Fibroblast of peridontal ligament (primary cell): ENCODE measurements at regions not wholly inside any gene's neighbourhood (a gene's known extent, or its start where the extent isn't known, plus 50 kb on each side); places are given as distances from the start of the nearest gene placed in this dataset.
"Not testable (repeated sequence)": the region's sequence is repeated elsewhere in the genome, so short reads cannot be mapped to it uniquely, and the experiment has no call there.

Experiments
- DNase-seq: peaks from one replicate; pipeline ENCODE4 v3.0.0-alpha.2; 2010; ENCODE audit errors: extremely low read depth

DNA sequence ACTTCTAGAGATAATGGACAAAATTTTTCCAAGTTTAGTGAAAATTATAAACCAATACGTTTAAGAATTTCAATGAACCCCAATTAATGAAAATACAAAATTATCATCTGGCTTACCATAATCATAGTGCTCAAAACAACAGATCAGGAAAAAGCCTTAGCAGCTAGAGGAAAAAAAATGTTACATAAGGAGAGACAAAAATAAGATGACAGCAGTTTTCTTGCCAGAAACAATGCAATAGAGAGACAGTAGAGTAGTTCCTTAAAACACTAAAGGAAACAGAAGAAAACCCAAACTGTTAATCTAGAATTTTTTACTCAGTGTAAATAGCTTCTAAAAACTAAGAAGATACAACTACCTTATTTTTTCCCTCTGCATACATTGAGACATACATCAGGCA, 341.7 kb upstream of the CHORDC1 start:
- no peak for DNase-seq

GRCh38 chr11:90558328-90558865, 335.5 kb upstream of the CHORDC1 start:
- DNase-seq, result no peak

- no peak for DNase-seq
Measured at GRCh38 chr11:90556606-90557005, 333.8 kb upstream of the CHORDC1 start.

DNA sequence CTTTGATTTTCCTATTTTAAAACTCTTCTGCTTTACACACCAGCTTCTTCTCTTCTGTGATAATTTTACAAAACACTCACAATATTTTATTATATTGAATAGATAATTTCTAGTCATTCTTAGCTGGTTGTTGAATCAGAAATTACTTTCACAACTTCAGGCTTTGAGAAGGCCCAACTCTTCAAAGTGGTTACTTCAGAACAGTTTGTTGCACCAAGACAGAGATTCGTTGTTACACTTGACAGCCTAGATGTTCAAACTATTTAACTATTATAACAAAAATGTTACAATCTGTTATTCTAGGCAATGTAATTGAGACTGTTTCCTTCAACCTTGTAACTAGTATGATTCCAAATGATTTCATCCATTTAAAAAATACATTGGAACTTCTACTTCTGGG, 333.2 kb upstream of the CHORDC1 start:
- DNase-seq, result no peak

DNA sequence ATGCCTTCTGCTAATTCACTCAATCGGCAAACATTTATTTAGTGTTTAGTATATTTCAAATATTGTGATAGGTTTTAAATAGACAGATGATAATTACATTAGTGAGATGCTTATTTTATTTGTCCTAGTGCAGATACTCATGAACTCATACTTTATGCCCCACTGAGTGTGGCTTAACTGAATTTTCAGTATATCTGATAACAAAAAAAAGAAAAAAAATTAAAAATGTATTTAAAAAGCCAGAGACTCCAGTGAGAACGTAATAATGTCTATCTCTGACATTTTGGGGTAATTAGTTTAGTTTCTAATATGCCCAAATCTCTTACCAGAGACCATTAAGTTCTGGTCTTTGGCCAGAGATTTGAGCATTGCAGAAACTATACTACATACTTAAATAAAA, 332.6 kb upstream of the CHORDC1 start:
- DNase-seq, result no peak

- DNase-seq, result no peak
Measured at GRCh38 chr11:90542092-90542491, 319.2 kb upstream of the CHORDC1 start.

DNA sequence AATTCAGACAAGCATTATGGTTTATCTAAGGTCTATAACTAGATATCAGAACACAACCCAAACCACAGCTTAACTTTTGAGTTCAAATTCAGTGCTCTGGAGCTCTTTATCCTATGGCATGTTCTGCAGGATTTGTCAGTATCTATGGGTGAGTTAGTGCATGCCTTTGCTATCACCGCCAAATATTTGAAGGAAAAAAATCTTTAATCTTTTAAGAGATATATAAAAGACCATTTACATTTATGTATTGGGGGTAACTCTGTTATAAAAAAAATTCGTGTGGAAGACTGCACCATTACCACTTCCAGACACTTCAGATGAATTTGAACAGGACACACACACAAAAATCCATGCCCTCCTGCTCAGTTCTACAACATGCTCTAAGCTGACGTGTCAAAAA, 313.5 kb upstream of the CHORDC1 start:
- no peak for DNase-seq

GRCh38 chr11:90532125-90532524, 309.3 kb upstream of the CHORDC1 start:
- DNase-seq, result no peak

DNA sequence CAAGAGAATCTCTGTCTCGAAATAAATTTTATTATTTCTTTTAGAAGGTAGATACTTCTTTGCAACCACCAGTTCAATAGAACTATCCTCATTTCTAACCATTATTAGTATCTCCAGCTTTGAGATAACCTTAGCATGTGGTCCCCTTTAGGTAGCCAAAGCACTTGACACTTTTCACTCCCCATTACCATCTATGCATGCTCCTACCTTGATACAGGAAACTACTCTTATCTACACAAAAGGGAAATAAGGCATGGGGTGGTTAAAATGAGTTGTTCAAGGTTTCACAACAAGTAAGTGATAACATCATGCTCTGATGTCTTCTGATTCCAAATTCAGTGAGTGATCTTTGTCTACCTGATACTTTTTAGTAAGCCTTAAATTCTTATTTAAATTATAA, 308.2 kb upstream of the CHORDC1 start:
- DNase-seq, result no peak

- no peak for DNase-seq
Measured at GRCh38 chr11:90525962-90526361, 303.1 kb upstream of the CHORDC1 start.

DNA sequence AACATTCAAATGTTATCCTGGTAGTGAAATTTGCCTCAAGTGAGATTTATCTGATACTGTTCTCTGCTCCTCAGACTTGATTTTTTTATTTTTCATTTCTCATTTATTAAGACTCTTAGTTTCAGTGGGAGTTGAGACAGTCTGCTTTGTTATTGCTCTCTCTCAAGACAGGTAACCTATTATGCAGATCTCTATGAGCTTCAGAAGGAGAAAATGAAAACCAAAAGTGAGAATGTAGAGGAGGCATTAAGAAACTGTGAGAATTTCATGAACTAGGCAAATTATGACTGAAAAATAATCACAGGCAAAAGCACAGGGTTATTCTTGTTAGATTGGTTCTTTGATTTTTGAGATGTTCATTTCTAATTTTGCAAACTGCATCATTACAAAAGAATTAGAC, 290.0 kb upstream of the CHORDC1 start:
- no peak for DNase-seq

GRCh38 chr11:90510839-90511238, 288.0 kb upstream of the CHORDC1 start:
- no peak for DNase-seq

- no peak for DNase-seq
Measured at GRCh38 chr11:90500922-90501568, 278.2 kb upstream of the CHORDC1 start.

GRCh38 chr11:90496722-90497121, 273.9 kb upstream of the CHORDC1 start:
- no peak for DNase-seq

- no peak for DNase-seq
Measured at GRCh38 chr11:90493379-90493778, 270.5 kb upstream of the CHORDC1 start.

- DNase-seq, result no peak
Measured at GRCh38 chr11:90491466-90491865, 268.6 kb upstream of the CHORDC1 start.

GRCh38 chr11:90476442-90477007, 253.7 kb upstream of the CHORDC1 start:
- no peak for DNase-seq

DNA sequence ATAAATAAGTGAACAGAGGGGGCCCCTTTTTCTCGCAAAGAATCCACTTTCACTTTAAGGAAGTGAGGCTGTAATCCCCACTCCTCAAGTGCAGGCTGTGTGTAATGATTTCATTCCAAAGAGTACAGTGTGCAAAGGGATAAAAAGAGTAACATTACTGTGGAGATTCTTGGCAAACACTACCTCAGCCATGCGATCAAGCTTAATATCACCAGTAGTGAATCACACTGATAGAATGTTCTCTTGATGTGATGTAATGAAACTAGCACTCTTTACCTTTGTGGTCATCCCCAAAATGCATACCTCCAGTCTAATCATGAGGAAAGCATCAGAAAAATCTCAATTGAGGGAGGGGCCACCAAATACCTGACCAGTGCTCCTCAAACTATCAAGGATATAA, 246.1 kb upstream of the CHORDC1 start:
- no peak for DNase-seq

DNA sequence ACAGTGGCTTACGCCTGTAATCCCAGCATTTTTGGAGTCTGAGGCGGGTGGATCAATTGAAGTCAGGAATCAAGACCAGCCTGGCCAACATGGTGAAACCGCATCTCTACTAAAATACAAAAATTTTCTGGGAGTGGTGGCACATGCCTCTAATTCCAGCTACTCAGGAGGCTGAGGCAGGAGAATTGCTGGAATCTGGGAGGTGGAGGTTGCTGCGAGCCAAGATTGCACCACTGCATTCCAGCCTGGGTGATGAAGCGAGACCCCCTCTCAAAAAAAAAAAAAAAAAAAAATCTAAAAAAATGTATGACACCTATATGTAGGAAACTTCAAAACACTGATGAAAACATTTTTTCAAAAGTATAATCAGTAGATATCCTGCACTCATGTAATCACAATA, 242.7 kb upstream of the CHORDC1 start:
- no peak for DNase-seq

DNA sequence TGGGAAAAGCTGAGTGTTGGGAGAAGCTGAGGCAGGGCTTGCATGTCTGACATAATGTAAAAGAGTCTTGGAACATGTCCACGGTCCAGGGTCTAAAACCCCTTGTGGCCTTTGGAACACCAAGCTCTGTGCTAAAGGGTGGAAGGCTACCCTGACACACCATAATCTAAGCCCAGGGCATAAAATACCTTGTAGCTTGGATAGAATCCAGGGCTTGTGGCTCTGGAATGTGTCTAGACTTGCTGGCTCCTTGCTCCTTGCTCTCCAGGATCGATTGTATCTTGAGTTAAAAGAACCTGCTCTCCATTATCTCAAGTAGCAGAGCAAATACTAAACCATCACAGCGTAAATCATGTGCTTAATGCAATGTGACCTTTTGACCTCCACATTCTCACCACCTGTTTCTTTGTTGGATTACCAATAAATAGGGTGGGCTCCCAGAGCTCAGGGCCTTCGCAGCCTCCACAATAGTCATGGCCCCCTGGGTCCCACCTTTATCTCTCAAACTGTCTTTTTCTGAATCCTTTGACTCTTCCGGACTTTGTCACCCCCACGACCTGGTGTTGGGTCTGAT, 232.6 kb upstream of the CHORDC1 start:
- DNase-seq, result not testable (repeated sequence)

DNA sequence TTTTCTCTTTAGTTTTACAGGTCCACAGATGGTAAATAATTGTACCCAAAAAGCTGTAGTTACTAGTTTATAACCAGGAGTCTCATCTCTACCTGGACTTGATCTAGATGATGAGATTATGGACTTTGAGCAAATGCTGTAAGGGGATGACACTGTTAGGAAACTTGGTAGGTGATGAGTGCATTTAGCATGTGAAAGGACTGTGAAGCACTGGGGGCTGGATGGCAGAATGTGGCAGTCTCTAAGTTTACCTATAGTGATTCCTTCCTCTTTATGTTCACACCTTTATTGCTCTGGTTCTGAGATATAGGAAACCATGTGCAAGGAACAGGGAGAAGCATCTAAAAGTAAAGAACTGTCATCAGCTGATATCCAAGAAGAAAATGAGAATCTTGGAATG, 230.7 kb upstream of the CHORDC1 start:
- no peak for DNase-seq

- no peak for DNase-seq
Measured at GRCh38 chr11:90449606-90450005, 226.8 kb upstream of the CHORDC1 start.

GRCh38 chr11:90448256-90448655, 225.4 kb upstream of the CHORDC1 start:
- DNase-seq, result no peak
